ENCODE measurements at regions not wholly inside any gene's neighbourhood (a gene's known extent, or its start where the extent isn't known, plus 50 kb on each side); places are given as distances from the start of the nearest gene placed in this dataset.

GRCh38 chr1:80827666-80828065 lies 973.1 kb upstream of the ADGRL2 start:
- Histone ChIP-seq H3K27me3 (replicated peaks; ENCODE audit: insufficient read depth, low read length) (no peaks in the 10 kb centered on the region), H3K4me2 (ENCODE audit: low read depth, low read length) (no peak overlapping the region), H3K27ac (ENCODE audit: low read length) (no peak overlapping the region), H3K9ac (ENCODE audit: low read length) (no peak overlapping the region), H3K9me3 (replicated peaks; ENCODE audit: insufficient read depth, low read length) (no peaks in the 10 kb centered on the region), H2AFZ (ENCODE audit: low read length) (no peak overlapping the region), H3F3A (ENCODE audit: insufficient read depth, low read length) (no peaks in the 10 kb centered on the region), H3K79me2 (ENCODE audit: low read length) (no peaks in the 10 kb centered on the region), H4K20me1 (ENCODE audit: insufficient read depth, low read length) (no peaks in the 10 kb centered on the region), H3K9me2 (replicated peaks; ENCODE audit: insufficient read depth, low read length) (no peaks in the 10 kb centered on the region), H3K4me1 (ENCODE audit: low read length) (no peaks in the 10 kb centered on the region), H3K36me3 (replicated peaks; ENCODE audit: insufficient read depth, low read length) (no peaks in the 10 kb centered on the region), H3K4me3 (ENCODE audit: low read length) (no peak overlapping the region)
- TF ChIP-seq EZH2 (optimal IDR thresholded peaks at IDR 0.05; ENCODE audit: low read depth, low read length) = no peak
- DNase-seq = no peak

- DNase-seq = no peak
- Histone ChIP-seq H3K9me2 (replicated peaks; ENCODE audit: insufficient read depth, low read length) (no peaks in the 10 kb centered on the region), H2AFZ (ENCODE audit: low read length) (no peak overlapping the region), H3K27ac (ENCODE audit: low read length) (no peak overlapping the region), H3K4me2 (ENCODE audit: low read depth, low read length) (no peak overlapping the region), H3K9ac (ENCODE audit: low read length) (no peak overlapping the region), H3K79me2 (ENCODE audit: low read length) (no peaks in the 10 kb centered on the region), H3K36me3 (replicated peaks; ENCODE audit: insufficient read depth, low read length) (no peaks in the 10 kb centered on the region), H3K4me3 (ENCODE audit: low read length) (no peak overlapping the region), H3K27me3 (replicated peaks; ENCODE audit: insufficient read depth, low read length) (no peaks in the 10 kb centered on the region), H3K9me3 (replicated peaks; ENCODE audit: insufficient read depth, low read length) (no peaks in the 10 kb centered on the region), H4K20me1 (ENCODE audit: insufficient read depth, low read length) (no peaks in the 10 kb centered on the region), H3K4me1 (ENCODE audit: low read length) (no peaks in the 10 kb centered on the region), H3F3A (ENCODE audit: insufficient read depth, low read length) (no peaks in the 10 kb centered on the region)
- TF ChIP-seq CTCF (IDR thresholded peaks at IDR 0.05; ENCODE audit: low read length) = no peak
- TF ChIP-seq EZH2 (optimal IDR thresholded peaks at IDR 0.05; ENCODE audit: low read depth, low read length) = no peak
- TF ChIP-seq EZH2phosphoT487 (IDR thresholded peaks at IDR 0.05; ENCODE audit: low read length) = no peak
These were observed 975.7 kb upstream of the ADGRL2 start for GRCh38 chr1:80825067-80825466.

- DNase-seq = no peak
These were observed 982.5 kb upstream of the ADGRL2 start for GRCh38 chr1:80818211-80818610.

More at GRCh38 chr1:80818211-80818610, 982.5 kb upstream of the ADGRL2 start:
- H3K27me3 ChIP-seq (replicated peaks; ENCODE audit: insufficient read depth, low read length) = no peaks in the 10 kb centered on the region
- TF ChIP-seq CTCF (IDR thresholded peaks at IDR 0.05; ENCODE audit: low read length) (no peak), EZH2phosphoT487 (IDR thresholded peaks at IDR 0.05; ENCODE audit: low read length) (no peak), EZH2 (optimal IDR thresholded peaks at IDR 0.05; ENCODE audit: low read depth, low read length) (no peak)
- H3K4me3 ChIP-seq (ENCODE audit: low read length) = no peak overlapping the region
- no peak overlapping the region for H2AFZ ChIP-seq (ENCODE audit: low read length)
- no peaks in the 10 kb centered on the region for H3F3A ChIP-seq (ENCODE audit: insufficient read depth, low read length)
- H3K9ac ChIP-seq (ENCODE audit: low read length) = no peak overlapping the region
- H4K20me1 ChIP-seq (ENCODE audit: insufficient read depth, low read length) = no peaks in the 10 kb centered on the region
- no peaks in the 10 kb centered on the region for H3K79me2 ChIP-seq (ENCODE audit: low read length)
- no peaks in the 10 kb centered on the region for H3K9me3 ChIP-seq (replicated peaks; ENCODE audit: insufficient read depth, low read length)
- no peaks in the 10 kb centered on the region for H3K36me3 ChIP-seq (replicated peaks; ENCODE audit: insufficient read depth, low read length)
- H3K4me2 ChIP-seq (ENCODE audit: low read depth, low read length) = no peak overlapping the region
- no peak overlapping the region for H3K27ac ChIP-seq (ENCODE audit: low read length)
- H3K4me1 ChIP-seq (ENCODE audit: low read length) = no peaks in the 10 kb centered on the region
- no peaks in the 10 kb centered on the region for H3K9me2 ChIP-seq (replicated peaks; ENCODE audit: insufficient read depth, low read length)

Measured in MM.1S (cell line).